Lung (tissue), 11 donors: ENCODE measurements at regions not wholly inside any gene's neighbourhood (a gene's known extent, or its start where the extent isn't known, plus 50 kb on each side); places are given as distances from the start of the nearest gene placed in this dataset.

Experiments used
- ATAC-seq: fragments of 200-7000 bp; cut with Tn5 transposase; one replicate; pipeline ENCODE4 v1.9.1; 2020; ENCODE audit warnings: moderate number of reproducible peaks; ENCODE audit not compliant: insufficient read depth, low FRiP score
- DNase-seq, 3 donors: peaks; one replicate each; pipeline ENCODE4 v3.0.0-alpha.2; 2013 to 2017
- H3K27ac ChIP-seq, 2 donors: one replicate each; pipeline ENCODE4 v1.5.1; 2013; ENCODE audit warnings: mild to moderate bottlenecking in 2 of 2, moderate library complexity in 2 of 2, control low read depth in 1 of 2, inconsistent platforms in 1 of 2, low read depth in 1 of 2, low read length in 1 of 2
- H3K27me3 ChIP-seq, 3 donors: one replicate each; pipeline ENCODE4 v1.5.1; 2013; ENCODE audit warnings: low read length in 2 of 3; ENCODE audit not compliant: control insufficient read depth in 3 of 3, insufficient read depth in 3 of 3
- H3K36me3 ChIP-seq, 4 donors: one replicate each; pipeline ENCODE4 v1.5.1; 2013; ENCODE audit warnings: low read length in 4 of 4, mild to moderate bottlenecking in 1 of 4, moderate library complexity in 1 of 4; ENCODE audit not compliant: control insufficient read depth in 4 of 4, insufficient read depth in 4 of 4
- H3K4me1 ChIP-seq, 5 donors: one replicate each; pipeline ENCODE4 v1.5.1; 2013; ENCODE audit warnings: low read length in 5 of 5, mild to moderate bottlenecking in 2 of 5, moderate library complexity in 1 of 5; ENCODE audit not compliant: control insufficient read depth in 5 of 5, insufficient read depth in 5 of 5
- H3K4me3 ChIP-seq: one replicate; pipeline ENCODE4 v1.5.1; 2013; ENCODE audit warnings: mild to moderate bottlenecking, control low read depth, moderate library complexity
- H3K9ac ChIP-seq, 2 donors: one replicate each; pipeline ENCODE4 v1.5.1; 2013; ENCODE audit warnings: low read length in 2 of 2, control low read depth in 1 of 2; ENCODE audit not compliant: insufficient read depth in 1 of 2
- H3K9me3 ChIP-seq, 4 donors: one replicate each; pipeline ENCODE4 v1.5.1; 2013; ENCODE audit warnings: low read length in 3 of 4, mild to moderate bottlenecking in 1 of 4, moderate library complexity in 1 of 4; ENCODE audit not compliant: control insufficient read depth in 4 of 4, insufficient read depth in 3 of 4
- WGBS, 2 donors: extraction: QIAGEN DNeasy Blood & Tissue Kit; methylation state at CpG; one replicate each; pipeline ENCODE4 v1.1.7; 2013; 5-methylcytosine and 5-hydroxymethylcytosine counted together
- TF ChIP-seq, protein P1 (sequence below): IDR thresholded peaks from 2 replicates; pipeline ENCODE4 v1.5.1; 2012; ENCODE audit warnings: mild to moderate bottlenecking; ENCODE audit errors: control extremely low read depth, extremely low read depth
- donor health status: control.
- donor health status: control.
- donor health status: Bipolar disorder and iron deficiency.
- donor health status: healthy.
- donor health status: DM: yes; HTN: yes; CAD: no.

DNA sequence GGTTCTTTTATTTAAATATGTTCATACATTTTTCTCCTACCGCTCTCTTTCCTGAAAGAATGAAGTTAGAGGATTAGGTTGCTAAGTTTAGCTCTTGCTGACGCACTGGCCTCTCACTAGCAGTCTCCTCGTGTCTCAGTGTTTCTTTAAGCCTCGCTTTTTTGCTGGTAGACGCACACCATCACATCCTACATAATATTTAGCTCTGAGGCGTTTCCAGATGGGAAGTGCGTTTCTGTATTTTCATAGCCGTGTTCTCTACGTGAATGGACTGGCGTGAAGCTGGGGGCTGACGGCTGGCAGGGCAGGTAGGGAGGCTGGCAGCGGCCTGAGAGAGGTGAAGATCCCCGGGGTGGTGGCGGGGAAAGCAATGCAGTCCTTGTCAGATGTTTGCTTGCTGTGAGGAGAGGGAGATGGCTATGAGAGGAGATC, 79.2 kb upstream of the SPRY4 start:
- Histone ChIP-seq H3K36me3 (no peaks in the 10 kb centered on the region), H3K27ac (peak overlapping the region in 1 of 2 donors; percentile 84), H3K4me1 (peaks cover 0 to 2% (median 0%) of the 10 kb centered on the region in 5 donors), H3K4me3 (no peak overlapping the region), H3K9ac (no peak overlapping the region), H3K9me3 (no peaks in the 10 kb centered on the region), H3K27me3 (no peaks in the 10 kb centered on the region)
- TF ChIP-seq, protein P1, sequence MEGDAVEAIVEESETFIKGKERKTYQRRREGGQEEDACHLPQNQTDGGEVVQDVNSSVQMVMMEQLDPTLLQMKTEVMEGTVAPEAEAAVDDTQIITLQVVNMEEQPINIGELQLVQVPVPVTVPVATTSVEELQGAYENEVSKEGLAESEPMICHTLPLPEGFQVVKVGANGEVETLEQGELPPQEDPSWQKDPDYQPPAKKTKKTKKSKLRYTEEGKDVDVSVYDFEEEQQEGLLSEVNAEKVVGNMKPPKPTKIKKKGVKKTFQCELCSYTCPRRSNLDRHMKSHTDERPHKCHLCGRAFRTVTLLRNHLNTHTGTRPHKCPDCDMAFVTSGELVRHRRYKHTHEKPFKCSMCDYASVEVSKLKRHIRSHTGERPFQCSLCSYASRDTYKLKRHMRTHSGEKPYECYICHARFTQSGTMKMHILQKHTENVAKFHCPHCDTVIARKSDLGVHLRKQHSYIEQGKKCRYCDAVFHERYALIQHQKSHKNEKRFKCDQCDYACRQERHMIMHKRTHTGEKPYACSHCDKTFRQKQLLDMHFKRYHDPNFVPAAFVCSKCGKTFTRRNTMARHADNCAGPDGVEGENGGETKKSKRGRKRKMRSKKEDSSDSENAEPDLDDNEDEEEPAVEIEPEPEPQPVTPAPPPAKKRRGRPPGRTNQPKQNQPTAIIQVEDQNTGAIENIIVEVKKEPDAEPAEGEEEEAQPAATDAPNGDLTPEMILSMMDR: no peak
- peak in 2 of 3 donors; percentile 40 to 60 for DNase-seq
- 67 to 85% methylated on average over 14 of the region's 14 CpGs for WGBS, 2 donors
- ATAC-seq: no peak

DNA sequence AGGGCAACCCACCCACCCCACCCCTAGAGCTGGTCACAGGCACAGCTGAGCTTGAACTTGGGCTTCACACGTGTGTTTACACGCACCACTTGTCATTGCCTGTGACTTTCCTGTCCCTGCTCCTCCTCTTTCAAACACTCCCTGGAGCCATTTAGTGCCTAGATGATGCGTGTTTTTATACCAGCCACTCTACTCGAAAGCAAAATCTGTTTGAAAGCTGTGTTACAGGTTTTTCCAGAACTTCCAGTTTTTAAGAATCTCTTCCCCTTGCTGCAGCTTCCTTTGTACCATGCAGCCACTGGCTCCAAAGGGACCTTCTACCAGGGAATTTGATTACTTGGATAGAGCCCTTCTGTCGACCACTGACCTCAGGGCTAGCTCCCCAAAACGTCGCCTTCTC, 78.8 kb upstream of the SPRY4 start:
- Histone ChIP-seq H3K4me3 (no peak overlapping the region), H3K36me3 (no peaks in the 10 kb centered on the region), H3K27ac (peak overlapping the region in 1 of 2 donors; percentile 84), H3K9ac (no peak overlapping the region), H3K9me3 (no peaks in the 10 kb centered on the region), H3K4me1 (peaks cover 0 to 2% (median 0%) of the 10 kb centered on the region in 5 donors), H3K27me3 (no peaks in the 10 kb centered on the region)
- WGBS, 2 donors: 63 to 70% methylated on average over 7 of the region's 7 CpGs
- DNase-seq (peak; percentile 50 to 84 (median 76)), ATAC-seq (no peak)
- TF ChIP-seq, protein P1: no peak

DNA sequence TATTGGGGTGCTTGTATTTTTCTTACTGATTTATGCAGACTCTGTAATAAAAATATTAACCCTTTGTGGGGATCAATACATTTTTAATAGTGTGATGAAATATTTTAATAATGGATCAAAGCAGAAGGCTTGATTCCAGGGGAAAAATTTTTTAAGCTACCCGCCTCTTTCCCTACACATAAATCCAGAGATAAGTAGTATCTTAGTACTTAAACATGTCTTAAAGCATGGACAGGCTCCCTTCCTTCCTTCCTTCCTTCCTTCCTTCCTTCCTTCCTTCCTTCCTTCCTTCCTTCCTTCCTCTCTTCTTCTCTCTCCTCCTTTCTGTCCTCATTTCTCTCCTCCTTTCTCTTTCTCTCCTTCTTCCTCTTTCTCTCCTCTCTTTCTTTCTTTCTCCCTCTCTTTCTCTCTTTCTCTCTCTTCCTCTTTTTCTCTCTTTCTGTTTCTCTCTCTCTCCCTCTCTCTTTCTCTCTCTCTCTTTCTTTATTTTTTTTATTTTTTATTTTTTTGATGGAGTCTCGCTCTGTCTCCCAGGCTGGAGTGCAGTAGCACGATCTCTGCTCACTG, 78.0 kb upstream of the SPRY4 start:
- no peak for ATAC-seq
- H3K9me3 ChIP-seq: no peaks in the 10 kb centered on the region
- no peak overlapping the region for H3K27ac ChIP-seq
- H3K4me1 ChIP-seq: peaks cover 0 to 2% (median 0%) of the 10 kb centered on the region in 5 donors
- no peak overlapping the region for H3K9ac ChIP-seq
- TF ChIP-seq, protein P1: no peak
- no peak for DNase-seq
- no peak overlapping the region for H3K4me3 ChIP-seq
- H3K27me3 ChIP-seq: no peaks in the 10 kb centered on the region
- no peaks in the 10 kb centered on the region for H3K36me3 ChIP-seq
- WGBS, 2 donors: 96 to 100% methylated on average over 3 of the region's 3 CpGs

DNA sequence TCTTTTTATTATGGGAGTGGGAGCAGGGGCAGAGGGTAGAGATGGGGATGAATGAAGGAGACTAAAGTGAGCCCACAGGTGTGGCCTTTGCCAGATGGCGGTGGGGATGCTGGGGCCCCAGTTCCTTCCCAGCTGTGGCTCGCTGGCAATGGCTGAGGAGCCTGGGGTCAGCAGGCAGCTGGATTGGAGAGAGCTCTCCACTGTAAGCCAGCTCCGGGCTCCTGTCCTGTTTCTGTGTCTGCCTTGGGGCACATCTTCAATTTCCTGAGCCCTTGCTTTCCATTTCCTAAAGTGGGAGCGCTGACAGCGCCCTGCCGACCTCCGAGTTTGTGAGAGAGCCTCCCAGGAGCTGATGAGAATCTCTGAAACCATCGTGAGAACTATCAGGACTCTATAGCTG, 75.6 kb upstream of the SPRY4 start:
- ATAC-seq (no peak), DNase-seq (no peak)
- TF ChIP-seq, protein P1: no peak
- no peaks in the 10 kb centered on the region for H3K27me3 ChIP-seq
- H3K9ac ChIP-seq: no peak overlapping the region
- H3K27ac ChIP-seq: no peak overlapping the region
- WGBS, 2 donors: 89 to 91% methylated on average over 8 of the region's 8 CpGs
- peaks cover 0 to 7% (median 0%) of the 10 kb centered on the region in 4 donors for H3K9me3 ChIP-seq
- H3K36me3 ChIP-seq: no peaks in the 10 kb centered on the region
- no peak overlapping the region for H3K4me3 ChIP-seq
- peaks cover 0 to 2% (median 0%) of the 10 kb centered on the region in 5 donors for H3K4me1 ChIP-seq
